VCaP (cell line): ENCODE measurements at regions not wholly inside any gene's neighbourhood (a gene's known extent, or its start where the extent isn't known, plus 50 kb on each side); places are given as distances from the start of the nearest gene placed in this dataset.

ENCODE experiments used
- H3K27ac ChIP-seq: fragments of 450-650 bp; 2 replicates; pipeline ENCODE4 v1.5.1; 2017
- CTCF ChIP-seq: fragments of 450-650 bp; conservative IDR thresholded peaks from 2 replicates; pipeline ENCODE4 v1.5.1; 2017; ENCODE audit warnings: mild to moderate bottlenecking, moderate library complexity

GRCh38 chr2:59034106-59034505 lies 793.0 kb upstream of the FANCL start:
- TF ChIP-seq CTCF = no peak
- H3K27ac ChIP-seq = no peak overlapping the region

- TF ChIP-seq CTCF = no peak
- no peak overlapping the region for H3K27ac ChIP-seq
Observed at GRCh38 chr2:59033661-59034060, 792.5 kb upstream of the FANCL start.

- no peak for TF ChIP-seq CTCF
Observed at GRCh38 chr2:59032499-59032898, 791.4 kb upstream of the FANCL start.

GRCh38 chr2:59029058-59029457 lies 787.9 kb upstream of the FANCL start:
- H3K27ac ChIP-seq = no peak overlapping the region
- no peak for TF ChIP-seq CTCF

More at GRCh38 chr2:59032499-59032898, 791.4 kb upstream of the FANCL start:
- no peak overlapping the region for H3K27ac ChIP-seq

GRCh38 chr2:59027320-59027719 lies 786.2 kb upstream of the FANCL start:
- no peak overlapping the region for H3K27ac ChIP-seq
- TF ChIP-seq CTCF = no peak

- TF ChIP-seq CTCF = peak; percentile 92
- H3K27ac ChIP-seq = no peak overlapping the region
Observed at GRCh38 chr2:59025157-59025757, 784.1 kb upstream of the FANCL start.

- TF ChIP-seq CTCF = no peak
- H3K27ac ChIP-seq = no peak overlapping the region
Observed at GRCh38 chr2:59021786-59022185, 780.7 kb upstream of the FANCL start.
